H9 (cell line): ENCODE measurements at regions not wholly inside any gene's neighbourhood (a gene's known extent, or its start where the extent isn't known, plus 50 kb on each side); places are given as distances from the start of the nearest gene placed in this dataset.

Experiments used
- DNase-seq: peaks from one replicate; pipeline ENCODE4 v3.0.0-alpha.2; 2017
- H2AFZ ChIP-seq: one replicate; pipeline ENCODE4 v1.6.1; 2013; ENCODE audit warnings: mild to moderate bottlenecking, low read length, control low read depth, moderate library complexity
- H2AK5ac ChIP-seq: 2 replicates; pipeline ENCODE4 v1.6.1; 2013; ENCODE audit warnings: low read length, control low read depth, mixed read lengths; ENCODE audit not compliant: insufficient read length
- H2BK120ac ChIP-seq: one replicate; pipeline ENCODE4 v1.6.1; 2013; ENCODE audit warnings: low read depth, mild to moderate bottlenecking, low read length, control low read depth, inconsistent platforms; ENCODE audit not compliant: poor library complexity, severe bottlenecking
- H2BK12ac ChIP-seq: 2 replicates; pipeline ENCODE4 v1.6.1; 2013; ENCODE audit warnings: low read length, control low read depth, mixed read lengths, low read depth; ENCODE audit not compliant: insufficient read length
- H2BK15ac ChIP-seq: 2 replicates; pipeline ENCODE4 v1.6.1; 2013; ENCODE audit warnings: low read depth, low read length, control low read depth
- H2BK20ac ChIP-seq: one replicate; pipeline ENCODE4 v1.6.1; 2013; ENCODE audit warnings: low read depth, mild to moderate bottlenecking, low read length, control low read depth, inconsistent platforms; ENCODE audit not compliant: poor library complexity, severe bottlenecking
- H2BK5ac ChIP-seq: 2 replicates; pipeline ENCODE4 v1.6.1; 2013; ENCODE audit warnings: low read length, control low read depth, mixed read lengths; ENCODE audit not compliant: insufficient read length
- H3K14ac ChIP-seq: 2 replicates; pipeline ENCODE4 v1.6.1; 2013; ENCODE audit warnings: low read length, control low read depth; ENCODE audit not compliant: insufficient read depth
- H3K18ac ChIP-seq: 2 replicates; pipeline ENCODE4 v1.6.1; 2013; ENCODE audit warnings: low read depth, mild to moderate bottlenecking, mixed read lengths, low read length, control low read depth; ENCODE audit not compliant: insufficient read length
- H3K23ac ChIP-seq: 2 replicates; pipeline ENCODE4 v1.6.1; 2013; ENCODE audit warnings: low read length, control low read depth, mixed read lengths, low read depth; ENCODE audit not compliant: insufficient read length
- H3K23me2 ChIP-seq: 2 replicates; pipeline ENCODE4 v1.6.1; 2013; ENCODE audit warnings: low read depth, mild to moderate bottlenecking, mixed read lengths, low read length, control low read depth; ENCODE audit not compliant: insufficient read length, poor library complexity, severe bottlenecking
- H3K27ac ChIP-seq: 2 replicates; pipeline ENCODE4 v1.5.1; 2013; ENCODE audit warnings: low read length, control low read depth, mixed read lengths, low read depth; ENCODE audit not compliant: insufficient read length
- H3K27me3 ChIP-seq: 2 replicates; pipeline ENCODE4 v1.6.1; 2013; ENCODE audit warnings: low read length, control low read depth, inconsistent platforms; ENCODE audit not compliant: insufficient read depth
- H3K4ac ChIP-seq: 2 replicates; pipeline ENCODE4 v1.6.1; 2013; ENCODE audit warnings: low read depth, mild to moderate bottlenecking, control low read depth, inconsistent platforms, low read length, moderate library complexity
- H3K4me1 ChIP-seq: 2 replicates; pipeline ENCODE4 v1.6.1; 2013; ENCODE audit warnings: low read length, control low read depth, inconsistent platforms; ENCODE audit not compliant: insufficient read depth
- H3K4me2 ChIP-seq: 2 replicates; pipeline ENCODE4 v1.6.1; 2013; ENCODE audit warnings: low read length, control low read depth, mixed read lengths; ENCODE audit not compliant: insufficient read length, insufficient read depth
- H3K56ac ChIP-seq: 2 replicates; pipeline ENCODE4 v1.6.1; 2013; ENCODE audit warnings: low read depth, mild to moderate bottlenecking, mixed read lengths, low read length, control low read depth; ENCODE audit not compliant: insufficient read length
- H3K79me1 ChIP-seq: 2 replicates; pipeline ENCODE4 v1.6.1; 2013; ENCODE audit warnings: low read depth, mild to moderate bottlenecking, moderate library complexity, low read length, control low read depth, inconsistent platforms; ENCODE audit not compliant: insufficient read depth, poor library complexity, severe bottlenecking
- H3K79me2 ChIP-seq: 2 replicates; pipeline ENCODE4 v1.6.1; 2013; ENCODE audit warnings: low read length, control low read depth, inconsistent platforms; ENCODE audit not compliant: insufficient read depth
- H3K9ac ChIP-seq: 2 replicates; pipeline ENCODE4 v1.6.1; 2013; ENCODE audit warnings: low read length, control low read depth, mixed read lengths; ENCODE audit not compliant: insufficient read length; ENCODE audit errors: extremely low read depth
- H3K9me3 ChIP-seq: one replicate; pipeline ENCODE4 v1.6.1; 2013; ENCODE audit warnings: low read depth, low read length, inconsistent platforms; ENCODE audit not compliant: control insufficient read depth
- H3T11ph ChIP-seq: one replicate; pipeline ENCODE4 v1.6.1; 2013; ENCODE audit warnings: mild to moderate bottlenecking, low read length, control low read depth, inconsistent platforms
- H4K20me1 ChIP-seq: one replicate; pipeline ENCODE4 v1.6.1; 2013; ENCODE audit not compliant: control insufficient read depth, insufficient read length, insufficient read depth
- H4K5ac ChIP-seq: 2 replicates; pipeline ENCODE4 v1.6.1; 2013; ENCODE audit warnings: low read depth, mild to moderate bottlenecking, mixed read lengths, low read length, control low read depth; ENCODE audit not compliant: insufficient read length
- H4K8ac ChIP-seq: replicated peaks from 2 replicates; pipeline ENCODE4 v1.6.1; 2013; ENCODE audit warnings: low read length, control low read depth, mixed read lengths, low read depth; ENCODE audit not compliant: insufficient read length
- H4K91ac ChIP-seq: 2 replicates; pipeline ENCODE4 v1.6.1; 2013; ENCODE audit warnings: low read depth, mild to moderate bottlenecking, moderate library complexity, mixed read lengths, low read length, control low read depth; ENCODE audit not compliant: insufficient read length
- H3K27ac Mint-ChIP-seq, 3 experiments: 2 replicates in 2 of 3; 3 replicates in 1 of 3; pipeline ENCODE4 v1.8.0; 2020 to 2021; ENCODE audit warnings: mixed read lengths in 3 of 3, mild to moderate bottlenecking in 1 of 3, moderate library complexity in 1 of 3
- H3K27me3 Mint-ChIP-seq: 2 replicates; pipeline ENCODE4 v1.8.0; 2021; ENCODE audit warnings: low read depth, mild to moderate bottlenecking, moderate library complexity, mixed read lengths
- H3K36me3 Mint-ChIP-seq, 3 experiments: 2 replicates in 2 of 3; 3 replicates in 1 of 3; pipeline ENCODE4 v1.8.0; 2020 to 2021; ENCODE audit warnings: low read depth in 3 of 3, mixed read lengths in 3 of 3; ENCODE audit not compliant: insufficient read depth in 1 of 3
- H3K4me1 Mint-ChIP-seq, 2 experiments: 2 replicates each; pipeline ENCODE4 v1.8.0; 2020; ENCODE audit warnings: mixed read lengths in 2 of 2
- H3K4me3 Mint-ChIP-seq, 2 experiments: 2 replicates in 1 of 2; 3 replicates in 1 of 2; pipeline ENCODE4 v1.8.0; 2020 to 2021; ENCODE audit warnings: mild to moderate bottlenecking in 2 of 2, mixed read lengths in 2 of 2, moderate library complexity in 1 of 2
- H3K9me3 Mint-ChIP-seq, 2 experiments: 2 replicates in 1 of 2; 3 replicates in 1 of 2; pipeline ENCODE4 v1.8.0; 2020; ENCODE audit warnings: mild to moderate bottlenecking in 2 of 2, mixed read lengths in 2 of 2, moderate library complexity in 1 of 2
- CTCF ChIP-seq: fragments of 200-600 bp; sonication (generic); conservative IDR thresholded peaks from 3 replicates; pipeline ENCODE4 v1.8.0; 2021; ENCODE audit warnings: antibody characterized with exemption, mild to moderate bottlenecking

DNA sequence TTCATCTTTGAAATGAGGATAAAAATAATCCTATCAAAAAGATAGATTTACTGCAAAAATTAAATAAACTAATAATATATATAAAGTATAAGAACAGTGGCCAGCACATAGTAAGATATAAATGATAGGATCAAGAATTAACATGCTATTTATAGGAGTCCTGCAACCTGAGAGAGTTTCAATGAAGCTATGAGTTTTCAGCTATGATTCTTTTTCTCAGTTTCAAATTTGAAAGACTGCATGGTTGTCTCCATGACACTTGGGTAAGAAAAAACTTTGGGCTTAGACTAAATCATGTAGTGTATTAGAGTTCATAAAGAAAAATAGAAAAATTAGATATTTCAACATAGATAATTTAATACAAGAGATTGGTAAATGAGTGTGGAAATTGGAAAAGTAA, 817.8 kb upstream of the KIF2B start:
- Histone ChIP-seq H3K9me3 (no peaks in the 10 kb centered on the region), H3K18ac (no peak overlapping the region), H4K91ac (no peak overlapping the region), H3T11ph (no peak overlapping the region), H4K5ac (no peak overlapping the region), H3K79me1 (no peaks in the 10 kb centered on the region), H3K56ac (no peak overlapping the region), H2BK120ac (no peak overlapping the region), H3K4ac (no peak overlapping the region), H2BK5ac (no peak overlapping the region), H3K23me2 (no peaks in the 10 kb centered on the region), H3K23ac (no peak overlapping the region), H2BK15ac (no peak overlapping the region), H3K14ac (no peak overlapping the region), H2AK5ac (no peak overlapping the region), H3K27me3 (no peaks in the 10 kb centered on the region), H2BK20ac (no peak overlapping the region), H2BK12ac (no peak overlapping the region), H4K20me1 (no peaks in the 10 kb centered on the region), H3K4me2 (no peak overlapping the region), H3K4me1 (no peaks in the 10 kb centered on the region), H3K9ac (no peak overlapping the region), H4K8ac (no peak overlapping the region), H3K27ac (no peak overlapping the region), H3K79me2 (no peaks in the 10 kb centered on the region), H2AFZ (no peak overlapping the region)
- H3K27ac Mint-ChIP-seq = no peak overlapping the region
- TF ChIP-seq CTCF = no peak
- no peaks in the 10 kb centered on the region for H3K4me1 Mint-ChIP-seq
- no peak for DNase-seq
- peaks cover 0 to 4% (median 0%) of the 10 kb centered on the region in 3 experiments; a peak in 2 of 7 replicates for H3K36me3 Mint-ChIP-seq
- H3K9me3 Mint-ChIP-seq = peaks cover 6 to 9% of the 10 kb centered on the region in 2 experiments
- H3K4me3 Mint-ChIP-seq = no peak overlapping the region
- no peaks in the 10 kb centered on the region for H3K27me3 Mint-ChIP-seq
